Small intestine (tissue), 7 donors: ENCODE measurements at regions not wholly inside any gene's neighbourhood (a gene's known extent, or its start where the extent isn't known, plus 50 kb on each side); places are given as distances from the start of the nearest gene placed in this dataset.
A peak's percentile ranks its signal among the peaks of the same experiment; 100 is the strongest.

Experiments
- DNase-seq, 2 donors: peaks; one replicate each; pipeline versions ENCODE4 v3.0.0 to v3.0.0-alpha.2; 2013
- FAIRE-seq: peaks from 2 replicates; lab custom pipeline; 2012; peaks lifted over from hg19 to GRCh38; lab: Jason Lieb, UNC
- H3K27ac ChIP-seq, 3 donors: one replicate each; pipeline ENCODE4 v1.5.1; 2013; ENCODE audit warnings: low read length in 2 of 3, mild to moderate bottlenecking in 2 of 3, control low read depth in 1 of 3, inconsistent platforms in 1 of 3, low read depth in 1 of 3, moderate library complexity in 1 of 3
- H3K27me3 ChIP-seq, 3 donors: one replicate each; pipeline ENCODE4 v1.6.1; 2013; ENCODE audit warnings: low read length in 3 of 3, inconsistent platforms in 1 of 3; ENCODE audit not compliant: control insufficient read depth in 3 of 3, insufficient read depth in 3 of 3
- H3K36me3 ChIP-seq, 3 donors: one replicate each; pipeline ENCODE4 v1.6.1; 2013; ENCODE audit warnings: low read length in 3 of 3, inconsistent platforms in 1 of 3, low read depth in 1 of 3, mild to moderate bottlenecking in 1 of 3, moderate library complexity in 1 of 3; ENCODE audit not compliant: control insufficient read depth in 3 of 3, insufficient read depth in 2 of 3
- H3K4me1 ChIP-seq, 3 donors: one replicate each; pipeline ENCODE4 v1.6.1; 2013; ENCODE audit warnings: low read length in 2 of 3, inconsistent platforms in 1 of 3, low read depth in 1 of 3, mild to moderate bottlenecking in 1 of 3, moderate library complexity in 1 of 3; ENCODE audit not compliant: control insufficient read depth in 3 of 3, insufficient read depth in 2 of 3
- H3K4me3 ChIP-seq, 3 donors: one replicate each; pipeline ENCODE4 v1.5.1; 2013; ENCODE audit warnings: low read length in 3 of 3, control low read depth in 1 of 3, inconsistent platforms in 1 of 3, low read depth in 1 of 3, mild to moderate bottlenecking in 1 of 3, moderate library complexity in 1 of 3
- H3K9me3 ChIP-seq, 2 donors: one replicate each; pipeline ENCODE4 v1.6.1; 2013; ENCODE audit warnings: low read depth in 1 of 2, low read length in 1 of 2; ENCODE audit not compliant: control insufficient read depth in 2 of 2, insufficient read depth in 1 of 2
- WGBS, 3 donors: extraction: QIAGEN DNeasy Blood & Tissue Kit; methylation state at CpG; one replicate each; pipeline ENCODE4 v1.1.7; 2013; 5-methylcytosine and 5-hydroxymethylcytosine counted together
- donor health status: healthy with polysubstance abuse.
- donor health status: control.
- donor health status: control.
- donor health status: Bipolar disorder and iron deficiency.
- donor health status: healthy.

DNA sequence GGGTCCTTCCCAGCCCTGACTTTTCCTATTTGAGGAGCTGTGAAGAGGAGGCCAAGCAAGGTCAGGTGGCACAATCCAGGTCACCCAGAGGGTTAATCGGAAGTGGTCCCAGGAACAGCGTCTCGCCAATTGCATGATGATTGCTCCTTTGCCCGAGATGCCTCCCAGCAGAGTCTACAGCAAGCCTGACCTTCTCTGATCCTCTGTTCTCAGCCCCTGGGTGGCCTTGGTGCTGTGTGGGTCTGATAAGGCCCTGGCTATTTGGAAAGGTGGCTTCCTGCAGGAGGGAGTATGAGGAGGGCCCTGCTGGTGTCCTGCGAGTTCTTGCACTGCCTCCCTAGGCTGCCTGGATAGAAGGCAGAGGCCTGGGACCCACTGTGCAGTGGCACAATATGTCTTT is 116.2 kb downstream of the FOXD2 start:
- FAIRE-seq (no peak), DNase-seq (no peak)
- H3K36me3 ChIP-seq = no peaks in the 10 kb centered on the region
- peak overlapping the region in 2 of 3 donors; percentile 17 to 75 for H3K27ac ChIP-seq
- H3K4me1 ChIP-seq = peaks cover 4 to 62% (median 7%) of the 10 kb centered on the region in 3 donors
- H3K4me3 ChIP-seq = no peak overlapping the region
- no peaks in the 10 kb centered on the region for H3K9me3 ChIP-seq
- H3K27me3 ChIP-seq = peaks cover 0 to 2% (median 0%) of the 10 kb centered on the region in 3 donors
- WGBS, 3 donors = 88 to 91% (median 90%) methylated on average over 5 of the region's 5 CpGs

DNA sequence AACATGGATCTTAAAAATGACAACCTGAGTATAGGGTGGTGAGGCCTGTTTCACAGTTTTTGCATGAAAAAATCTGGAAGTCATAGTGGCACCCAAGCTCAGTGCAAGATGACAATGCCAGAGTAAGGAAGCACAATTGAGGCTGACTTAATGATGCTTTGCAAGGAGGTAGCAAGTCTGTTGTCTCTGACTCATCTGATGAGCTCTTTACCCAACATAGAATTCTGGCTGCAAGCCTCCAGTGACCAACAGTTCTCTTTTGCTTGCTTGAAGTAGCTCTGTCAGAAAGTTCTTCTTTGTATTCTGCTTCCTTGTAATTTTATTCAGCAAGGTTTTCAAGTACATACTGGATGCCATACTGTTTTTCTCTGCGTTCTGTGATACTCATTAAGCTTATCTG is 117.1 kb downstream of the FOXD2 start:
- Histone ChIP-seq H3K4me3 (no peak overlapping the region), H3K9me3 (no peaks in the 10 kb centered on the region), H3K36me3 (no peaks in the 10 kb centered on the region), H3K4me1 (peaks cover 7 to 62% (median 7%) of the 10 kb centered on the region in 3 donors), H3K27ac (peak overlapping the region; percentile 14 to 75 (median 46)), H3K27me3 (peaks cover 0 to 2% (median 0%) of the 10 kb centered on the region in 3 donors)
- WGBS, 3 donors = 4 to 62% (median 36%) methylated on average over 1 of the region's 1 CpG
- no peak for DNase-seq
- FAIRE-seq = no peak

DNA sequence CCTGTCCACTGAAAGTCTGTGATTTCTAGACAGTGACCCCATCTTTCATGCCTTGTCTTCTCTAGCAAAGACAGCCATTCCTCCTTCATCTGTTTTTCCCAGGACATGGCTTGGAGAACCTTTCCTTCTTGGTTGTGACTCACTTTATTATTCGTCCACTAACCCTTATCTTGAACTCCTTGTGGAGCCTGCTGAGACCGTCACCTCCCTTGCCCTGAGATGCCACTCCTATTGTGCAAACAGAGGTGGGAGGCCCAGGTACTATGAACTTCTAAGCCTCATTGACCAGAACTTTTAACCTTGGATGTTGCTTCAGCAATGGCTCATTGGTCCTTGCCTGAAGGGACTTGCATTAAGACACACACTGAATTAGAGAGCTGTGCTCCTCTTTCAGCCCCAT is 117.5 kb downstream of the FOXD2 start:
- 9 to 60% (median 34%) methylated on average over 2 of the region's 2 CpGs for WGBS, 3 donors
- no peaks in the 10 kb centered on the region for H3K36me3 ChIP-seq
- H3K27ac ChIP-seq = peak overlapping the region; percentile 61 to 75 (median 66)
- peaks cover 0 to 2% (median 0%) of the 10 kb centered on the region in 3 donors for H3K27me3 ChIP-seq
- H3K4me1 ChIP-seq = peaks cover 7 to 63% (median 7%) of the 10 kb centered on the region in 3 donors
- FAIRE-seq = no peak
- no peaks in the 10 kb centered on the region for H3K9me3 ChIP-seq
- H3K4me3 ChIP-seq = no peak overlapping the region
- DNase-seq = peak; percentile 88 to 95

DNA sequence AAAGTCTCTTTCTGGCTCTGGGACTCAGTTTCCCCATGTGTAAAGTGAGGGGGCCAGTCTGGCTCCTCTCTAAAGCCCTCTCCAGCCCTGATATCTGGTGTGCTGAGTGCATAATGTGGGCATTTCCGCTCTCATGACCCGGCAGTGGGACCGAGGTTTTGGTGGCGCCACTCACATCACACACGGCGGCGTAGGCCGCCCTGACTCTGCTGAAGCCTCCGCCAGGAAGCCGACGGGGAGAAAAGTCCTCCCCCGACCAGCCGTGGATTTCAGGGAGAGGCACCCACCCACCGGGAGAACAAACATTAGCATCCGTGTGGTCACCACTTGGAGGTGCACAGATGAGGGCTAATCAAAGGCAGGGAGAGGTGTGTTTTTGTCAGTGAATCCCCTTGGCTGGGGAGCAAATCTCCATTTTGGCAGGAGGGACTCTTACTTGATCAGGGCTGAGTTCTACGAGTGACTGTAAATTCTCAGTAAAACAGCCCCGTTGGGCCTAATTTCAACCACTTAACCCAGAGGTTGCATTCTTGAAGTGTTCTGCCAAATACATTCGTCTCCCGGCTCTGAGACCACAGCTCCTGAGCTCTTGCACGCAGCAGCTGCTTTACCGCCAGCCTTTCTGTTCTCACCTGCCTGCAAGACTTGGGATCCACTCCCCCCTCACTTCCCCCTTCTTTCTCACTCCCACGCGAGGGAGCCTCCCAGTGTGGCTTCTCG is 118.2 kb downstream of the FOXD2 start:
- FAIRE-seq = no peak

DNA sequence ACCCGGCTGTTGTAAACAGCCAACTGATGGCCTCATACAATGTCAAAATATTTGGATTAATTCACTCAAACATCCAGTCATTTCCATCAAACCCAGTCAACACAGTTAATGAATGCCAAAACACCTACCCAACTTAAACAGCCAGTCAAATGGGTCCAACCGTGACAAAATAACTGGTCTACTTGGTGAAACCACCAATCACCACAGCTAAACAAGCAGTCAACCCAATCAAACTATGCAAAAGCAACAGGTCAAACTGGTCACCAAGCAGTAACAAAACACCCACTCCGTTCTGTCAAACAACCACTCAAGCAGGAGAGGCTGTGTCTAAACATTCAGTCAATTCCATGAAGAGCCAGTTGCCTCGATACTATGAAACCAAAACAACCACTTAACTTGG is 119.2 kb downstream of the FOXD2 start:
- no peaks in the 10 kb centered on the region for H3K36me3 ChIP-seq
- peaks cover 7 to 70% (median 7%) of the 10 kb centered on the region in 3 donors for H3K4me1 ChIP-seq
- FAIRE-seq (no peak), DNase-seq (no peak)
- H3K4me3 ChIP-seq = no peak overlapping the region
- peaks cover 0 to 2% (median 0%) of the 10 kb centered on the region in 3 donors for H3K27me3 ChIP-seq
- no peaks in the 10 kb centered on the region for H3K9me3 ChIP-seq
- no peak overlapping the region for H3K27ac ChIP-seq
- 74 to 88% (median 84%) methylated on average over 4 of the region's 4 CpGs for WGBS, 3 donors

More for the DNA sequence above, 118.2 kb downstream of the FOXD2 start:
- no peak for DNase-seq
- H3K4me3 ChIP-seq = no peak overlapping the region
- peaks cover 7 to 70% (median 7%) of the 10 kb centered on the region in 3 donors for H3K4me1 ChIP-seq
- H3K9me3 ChIP-seq = no peaks in the 10 kb centered on the region
- 64 to 87% (median 85%) methylated on average over 24 of the region's 24 CpGs for WGBS, 3 donors
- peak overlapping the region; percentile 61 to 73 (median 66) for H3K27ac ChIP-seq
- H3K27me3 ChIP-seq = peaks cover 0 to 2% (median 0%) of the 10 kb centered on the region in 3 donors
- no peaks in the 10 kb centered on the region for H3K36me3 ChIP-seq

DNA sequence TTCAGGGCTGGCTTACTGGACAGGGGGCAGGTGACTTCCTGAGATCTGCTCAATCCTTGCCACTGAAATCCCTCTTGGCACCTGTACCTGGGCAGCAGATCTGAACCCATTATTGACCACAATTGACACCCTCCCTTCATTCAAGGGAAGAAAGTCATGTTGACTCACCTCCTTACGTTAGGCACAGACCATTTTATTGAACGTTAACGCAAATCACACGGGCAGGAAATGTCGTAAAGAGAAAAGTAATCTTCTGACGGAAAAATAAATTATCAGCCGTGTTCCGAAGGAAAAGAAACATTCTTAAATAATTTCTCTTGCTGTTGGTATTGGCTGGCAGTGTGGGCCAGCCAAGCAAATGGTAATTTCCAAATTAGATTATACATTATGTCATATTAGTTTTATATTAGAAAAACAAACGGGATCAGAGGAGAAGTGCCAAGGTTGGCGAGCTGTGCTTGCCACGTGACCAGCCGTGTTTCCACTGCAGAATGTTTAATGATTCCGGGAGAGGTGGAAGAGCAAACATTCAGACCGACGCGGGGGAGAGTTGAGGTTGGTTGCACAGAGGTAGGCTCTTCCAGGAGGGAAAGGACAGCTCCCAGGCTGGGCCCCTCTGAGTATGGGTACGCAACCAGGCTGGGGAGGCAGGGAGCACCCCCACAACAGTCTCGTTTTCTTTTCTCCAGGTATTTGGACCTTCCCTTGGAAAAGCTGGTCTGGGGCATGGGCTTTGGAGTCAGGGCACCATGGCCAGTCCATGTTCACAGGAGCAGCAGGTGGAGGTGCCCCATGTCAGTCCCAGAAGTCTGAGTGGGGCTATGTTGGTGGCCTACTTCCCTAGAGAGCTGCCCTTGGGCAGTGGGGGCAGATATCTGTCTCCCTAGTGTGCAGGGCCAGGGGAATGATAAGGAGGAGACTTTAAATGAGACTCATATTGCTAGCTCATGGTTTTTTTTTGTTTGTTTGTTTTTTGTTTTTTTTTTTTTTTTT is 121.1 kb downstream of the FOXD2 start:
- H3K4me1 ChIP-seq = peaks cover 7 to 61% (median 7%) of the 10 kb centered on the region in 3 donors
- 12 to 51% (median 34%) methylated on average over 18 of the region's 18 CpGs for WGBS, 3 donors
- FAIRE-seq = no peak

DNA sequence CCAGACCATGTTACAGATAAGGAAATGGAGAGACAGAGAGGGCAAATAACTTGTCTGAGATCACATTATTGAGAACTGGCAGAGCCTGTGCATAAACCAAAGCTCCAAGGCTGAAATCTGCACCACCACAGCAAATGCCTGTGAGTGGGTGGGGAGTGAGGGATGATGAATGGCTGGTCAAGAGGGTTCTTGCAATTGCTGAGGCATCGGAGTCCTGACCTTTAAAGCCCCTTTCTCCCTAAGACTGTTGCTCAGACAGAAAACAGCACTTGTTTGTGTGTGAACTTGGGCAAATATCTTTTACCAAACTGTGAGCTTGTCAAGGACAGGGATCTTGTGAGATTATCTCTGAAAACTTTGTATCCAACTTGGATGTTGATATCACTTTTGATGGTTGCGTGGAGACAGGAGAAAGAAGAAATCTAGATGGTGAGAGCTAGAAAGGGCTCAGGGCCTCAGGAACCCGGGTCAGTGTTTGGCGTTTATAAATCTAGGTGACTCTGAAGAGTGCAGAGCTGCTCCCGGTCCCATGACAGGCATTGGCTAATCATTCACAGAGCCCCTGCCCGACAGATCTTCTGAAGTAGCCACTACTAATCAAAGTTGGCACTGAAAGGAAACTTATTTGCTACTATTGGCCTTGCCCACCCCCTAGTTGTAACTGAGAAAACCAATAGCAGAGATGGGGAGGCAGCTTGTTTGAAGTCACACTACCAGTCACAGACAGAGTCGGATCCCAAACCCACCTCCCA is 122.3 kb downstream of the FOXD2 start:
- no peak overlapping the region for H3K4me3 ChIP-seq
- peaks cover 4 to 56% (median 7%) of the 10 kb centered on the region in 3 donors for H3K4me1 ChIP-seq
- FAIRE-seq = no peak
- no peaks in the 10 kb centered on the region for H3K27me3 ChIP-seq
- H3K27ac ChIP-seq = peak overlapping the region in 1 of 3 donors; percentile 81
- no peaks in the 10 kb centered on the region for H3K9me3 ChIP-seq
- 23 to 58% (median 45%) methylated on average over 7 of the region's 7 CpGs for WGBS, 3 donors
- no peaks in the 10 kb centered on the region for H3K36me3 ChIP-seq
- DNase-seq = peak; percentile 23 to 83

More for the DNA sequence above, 121.1 kb downstream of the FOXD2 start:
- H3K27me3 ChIP-seq = no peaks in the 10 kb centered on the region
- no peaks in the 10 kb centered on the region for H3K36me3 ChIP-seq
- H3K4me3 ChIP-seq = peak overlapping the region in 2 of 3 donors; percentile 18 to 22
- H3K9me3 ChIP-seq = no peaks in the 10 kb centered on the region
- DNase-seq = peak; percentile 77 to 86
- peak overlapping the region in 2 of 3 donors; percentile 67 to 81 for H3K27ac ChIP-seq
